ENCODE measurements at regions not wholly inside any gene's neighbourhood (a gene's known extent, or its start where the extent isn't known, plus 50 kb on each side); places are given as distances from the start of the nearest gene placed in this dataset.

- DNase-seq (ENCODE audit: low spot score in 2 of 2, unreplicated experiment in 2 of 2) = no peak
- Mint-ChIP-seq H3K27me3 (ENCODE audit: low read depth) (no peaks in the 10 kb centered on the region), H3K4me3 (no peak overlapping the region), H3K27ac (no peak overlapping the region), H3K4me1 (no peaks in the 10 kb centered on the region), H3K36me3 (no peaks in the 10 kb centered on the region), H3K9me3 (peaks cover 15% of the 10 kb centered on the region)
- TF ChIP-seq CTCF (IDR thresholded peaks at IDR 0.05; ENCODE audit: unreplicated experiment) = no peak
Observed at GRCh38 chr5:110853267-110853666, 114.5 kb downstream of the SLC25A46 start.

DNA sequence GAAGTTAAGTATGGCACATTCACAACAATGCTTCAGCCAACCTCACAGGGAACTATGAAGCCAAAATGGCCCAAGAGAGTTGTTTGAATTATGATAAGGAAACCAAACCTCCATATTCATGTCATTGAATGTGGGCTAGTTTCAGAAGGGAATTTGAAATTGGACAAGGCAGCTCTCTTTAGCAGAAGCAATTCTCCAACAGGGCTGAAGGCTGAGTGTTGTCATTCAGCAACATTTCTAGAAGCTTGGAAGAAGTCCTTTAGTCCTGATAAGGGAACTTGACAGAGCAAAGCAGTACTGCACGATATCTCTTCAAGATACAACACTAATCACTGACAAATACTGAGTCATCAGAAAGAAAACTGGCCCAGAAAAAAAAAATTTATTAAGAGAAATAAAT, 115.4 kb downstream of the SLC25A46 start:
- DNase-seq (ENCODE audit: low spot score in 2 of 2, unreplicated experiment in 2 of 2) = no peak
- Mint-ChIP-seq H3K27ac (no peak overlapping the region), H3K36me3 (no peaks in the 10 kb centered on the region), H3K9me3 (peaks cover 5% of the 10 kb centered on the region), H3K4me3 (no peak overlapping the region), H3K4me1 (no peaks in the 10 kb centered on the region), H3K27me3 (ENCODE audit: low read depth) (no peaks in the 10 kb centered on the region)
- no peak for TF ChIP-seq CTCF (IDR thresholded peaks at IDR 0.05; ENCODE audit: unreplicated experiment)

GRCh38 chr5:110855961-110856360, 117.2 kb downstream of the SLC25A46 start:
- Mint-ChIP-seq H3K9me3 (peaks cover 4% of the 10 kb centered on the region), H3K4me1 (no peaks in the 10 kb centered on the region), H3K27me3 (ENCODE audit: low read depth) (no peaks in the 10 kb centered on the region), H3K4me3 (no peak overlapping the region), H3K36me3 (no peaks in the 10 kb centered on the region), H3K27ac (no peak overlapping the region)
- TF ChIP-seq CTCF (IDR thresholded peaks at IDR 0.05; ENCODE audit: unreplicated experiment) = no peak
- DNase-seq (ENCODE audit: low spot score in 2 of 2, unreplicated experiment in 2 of 2) = no peak

GRCh38 chr5:110865400-110866094, 126.7 kb downstream of the SLC25A46 start:
- no peak overlapping the region for H3K4me3 Mint-ChIP-seq
- DNase-seq (ENCODE audit: low spot score in 2 of 2, unreplicated experiment in 2 of 2) = no peak
- H3K4me1 Mint-ChIP-seq = no peaks in the 10 kb centered on the region
- H3K36me3 Mint-ChIP-seq = no peaks in the 10 kb centered on the region
- peaks cover 4% of the 10 kb centered on the region for H3K27me3 Mint-ChIP-seq (ENCODE audit: low read depth)
- TF ChIP-seq CTCF (IDR thresholded peaks at IDR 0.05; ENCODE audit: unreplicated experiment) = peak; percentile 27
- peaks cover 4% of the 10 kb centered on the region for H3K9me3 Mint-ChIP-seq
- H3K27ac Mint-ChIP-seq = no peak overlapping the region

- H3K4me3 Mint-ChIP-seq = no peak overlapping the region
Observed at GRCh38 chr5:110869927-110870326, 131.1 kb downstream of the SLC25A46 start.

More at GRCh38 chr5:110869927-110870326, 131.1 kb downstream of the SLC25A46 start:
- Mint-ChIP-seq H3K9me3 (no peaks in the 10 kb centered on the region), H3K36me3 (no peaks in the 10 kb centered on the region), H3K27ac (no peak overlapping the region), H3K4me1 (no peaks in the 10 kb centered on the region), H3K27me3 (ENCODE audit: low read depth) (peaks cover 4% of the 10 kb centered on the region)
- DNase-seq (ENCODE audit: low spot score in 2 of 2, unreplicated experiment in 2 of 2) = no peak
- TF ChIP-seq CTCF (IDR thresholded peaks at IDR 0.05; ENCODE audit: unreplicated experiment) = no peak

Measured in mesothelial cell of epicardium (in vitro differentiated cells).